Fibroblast of lung (primary cell): ENCODE measurements at regions not wholly inside any gene's neighbourhood (a gene's known extent, or its start where the extent isn't known, plus 50 kb on each side); places are given as distances from the start of the nearest gene placed in this dataset.

Experiments
- DNase-seq, 2 donors: peaks; one replicate each; pipeline versions ENCODE4 v3.0.0 to v3.0.0-alpha.2; 2010; ENCODE audit warnings: low read depth in 2 of 2
- H2AFZ ChIP-seq: 2 replicates; pipeline ENCODE4 v1.5.1; 2012; ENCODE audit warnings: low read length, control low read depth, inconsistent platforms
- H3K27ac ChIP-seq: 2 replicates; pipeline ENCODE4 v1.5.1; 2011; ENCODE audit warnings: low read length, control low read depth; ENCODE audit not compliant: insufficient read depth
- H3K27me3 ChIP-seq: 2 replicates; pipeline ENCODE4 v1.5.1; 2011; ENCODE audit warnings: mild to moderate bottlenecking, low read length; ENCODE audit not compliant: control insufficient read depth, insufficient read depth
- H3K36me3 ChIP-seq: 2 replicates; pipeline ENCODE4 v1.5.1; 2011; ENCODE audit warnings: low read length; ENCODE audit not compliant: control insufficient read depth, insufficient read depth
- H3K4me1 ChIP-seq: 2 replicates; pipeline ENCODE4 v1.5.1; 2011; ENCODE audit warnings: low read length; ENCODE audit not compliant: control insufficient read depth, insufficient read depth; ENCODE audit errors: extremely low read depth
- H3K4me2 ChIP-seq: 2 replicates; pipeline ENCODE4 v1.5.1; 2011; ENCODE audit warnings: low read length, control low read depth; ENCODE audit not compliant: insufficient read depth; ENCODE audit errors: extremely low read depth
- H3K4me3 ChIP-seq, 4 experiments: fragments of 200-600 bp in 1 of 4; sonication (generic) in 1 of 4; replicated peaks in 1 of 4; 2 replicates each; pipeline ENCODE4 v1.5.1; 2011 to 2016; ENCODE audit warnings: low read length in 4 of 4, low read depth in 3 of 4, mild to moderate bottlenecking in 3 of 4, control low read depth in 2 of 4, inconsistent platforms in 1 of 4, mixed read lengths in 1 of 4; ENCODE audit not compliant: insufficient read depth in 1 of 4; ENCODE audit errors: control extremely low read depth in 1 of 4
- H3K79me2 ChIP-seq: 2 replicates; pipeline ENCODE4 v1.5.1; 2012; ENCODE audit warnings: mild to moderate bottlenecking, low read length, inconsistent platforms; ENCODE audit not compliant: control insufficient read depth, insufficient read depth
- H3K9ac ChIP-seq: 2 replicates; pipeline ENCODE4 v1.5.1; 2011; ENCODE audit warnings: mild to moderate bottlenecking, low read length, control low read depth; ENCODE audit not compliant: insufficient read depth
- H3K9me3 ChIP-seq: 2 replicates; pipeline ENCODE4 v1.5.1; 2012; ENCODE audit warnings: low read depth, low read length; ENCODE audit not compliant: control insufficient read depth, insufficient read depth
- H4K20me1 ChIP-seq: 2 replicates; pipeline ENCODE4 v1.5.1; 2011; ENCODE audit warnings: low read length; ENCODE audit not compliant: control insufficient read depth, insufficient read depth; ENCODE audit errors: extremely low read depth
- CTCF ChIP-seq, 2 donors: IDR thresholded peaks in 1 of 2; conservative IDR thresholded peaks in 1 of 2; 1 replicate in 1 of 2; 2 replicates in 1 of 2; pipeline ENCODE4 v1.5.1; 2011 to 2012; ENCODE audit warnings: low read length in 2 of 2, control low read depth in 1 of 2, inconsistent platforms in 1 of 2, low read depth in 1 of 2, mild to moderate bottlenecking in 1 of 2
- EZH2 ChIP-seq: IDR thresholded peaks from 2 replicates; pipeline ENCODE4 v1.5.1; 2012; ENCODE audit warnings: low read length, control low read depth, mild to moderate bottlenecking; ENCODE audit errors: missing control alignments

GRCh38 chr20:43387737-43388136 is 70.0 kb upstream of the SRSF6 start:
- Histone ChIP-seq H3K79me2 (no peaks in the 10 kb centered on the region), H3K4me2 (no peak overlapping the region), H3K9me3 (no peaks in the 10 kb centered on the region), H3K4me1 (no peaks in the 10 kb centered on the region), H2AFZ (no peak overlapping the region), H3K4me3 (no peak overlapping the region), H3K9ac (no peak overlapping the region), H3K36me3 (no peaks in the 10 kb centered on the region), H3K27me3 (no peaks in the 10 kb centered on the region), H4K20me1 (no peaks in the 10 kb centered on the region), H3K27ac (no peak overlapping the region)
- no peak for DNase-seq
- TF ChIP-seq EZH2 (no peak), CTCF (conservative IDR thresholded peaks at IDR 0.05 in 1 of 2, IDR thresholded peaks at IDR 0.05 in 1 of 2; ENCODE audit: low read depth in 1 of 2, low read length in 2 of 2) (no peak)

- Histone ChIP-seq H3K27me3 (no peaks in the 10 kb centered on the region), H3K79me2 (no peaks in the 10 kb centered on the region), H3K4me2 (no peak overlapping the region), H4K20me1 (no peaks in the 10 kb centered on the region), H2AFZ (no peak overlapping the region), H3K9me3 (no peaks in the 10 kb centered on the region), H3K9ac (no peak overlapping the region), H3K4me1 (no peaks in the 10 kb centered on the region), H3K27ac (no peak overlapping the region), H3K36me3 (no peaks in the 10 kb centered on the region), H3K4me3 (no peak overlapping the region)
- DNase-seq: no peak
- no peak for TF ChIP-seq EZH2
- TF ChIP-seq CTCF (conservative IDR thresholded peaks at IDR 0.05 in 1 of 2, IDR thresholded peaks at IDR 0.05 in 1 of 2; ENCODE audit: low read depth in 1 of 2, low read length in 2 of 2): no peak
Observed at GRCh38 chr20:43386878-43387277, 70.8 kb upstream of the SRSF6 start.

- H3K27ac ChIP-seq: no peak overlapping the region
- no peak overlapping the region for H3K9ac ChIP-seq
- DNase-seq: no peak
- H3K9me3 ChIP-seq: no peaks in the 10 kb centered on the region
- TF ChIP-seq EZH2 (no peak), CTCF (conservative IDR thresholded peaks at IDR 0.05 in 1 of 2, IDR thresholded peaks at IDR 0.05 in 1 of 2; ENCODE audit: low read depth in 1 of 2, low read length in 2 of 2) (no peak)
- no peak overlapping the region for H3K4me3 ChIP-seq
- no peaks in the 10 kb centered on the region for H3K4me1 ChIP-seq
- H2AFZ ChIP-seq: no peak overlapping the region
- H3K4me2 ChIP-seq: no peak overlapping the region
- no peaks in the 10 kb centered on the region for H3K36me3 ChIP-seq
- no peaks in the 10 kb centered on the region for H3K27me3 ChIP-seq
- H3K79me2 ChIP-seq: no peaks in the 10 kb centered on the region
- H4K20me1 ChIP-seq: no peaks in the 10 kb centered on the region
Observed at GRCh38 chr20:43385914-43386313, 71.8 kb upstream of the SRSF6 start.
